RWPE2 (cell line): ENCODE measurements at regions not wholly inside any gene's neighbourhood (a gene's known extent, or its start where the extent isn't known, plus 50 kb on each side); places are given as distances from the start of the nearest gene placed in this dataset.
A peak's percentile ranks its signal among the peaks of the same experiment; 100 is the strongest.

Experiments
- ATAC-seq: fragments of 200-7000 bp; cut with Tn5 transposase; 3 replicates; pipeline ENCODE4 v1.9.1; 2021; ENCODE audit warnings: low read depth
- DNase-seq: peaks from one replicate; pipeline ENCODE4 v3.0.0-alpha.2; 2020; ENCODE audit warnings: low spot score
- H3K27ac ChIP-seq: fragments of 450-650 bp; 2 replicates; pipeline ENCODE4 v1.5.1; 2017; ENCODE audit warnings: mild to moderate bottlenecking; ENCODE audit not compliant: poor library complexity, severe bottlenecking
- H3K27me3 ChIP-seq: fragments of 250-450 bp; sonication (Bioruptor Pico); 2 replicates; pipeline ENCODE4 v1.5.1; 2021; ENCODE audit warnings: mild to moderate bottlenecking, moderate library complexity; ENCODE audit not compliant: insufficient read depth, poor library complexity, severe bottlenecking
- H3K36me3 ChIP-seq: fragments of 250-450 bp; sonication (Bioruptor Pico); 2 replicates; pipeline ENCODE4 v1.5.1; 2020; ENCODE audit warnings: low read depth, mild to moderate bottlenecking, moderate library complexity
- H3K4me1 ChIP-seq: fragments of 250-450 bp; sonication (Bioruptor Pico); 2 replicates; pipeline ENCODE4 v1.5.1; 2021; ENCODE audit warnings: mild to moderate bottlenecking, moderate library complexity; ENCODE audit not compliant: insufficient read depth, poor library complexity, severe bottlenecking
- H3K4me3 ChIP-seq: fragments of 250-450 bp; sonication (Bioruptor Pico); 2 replicates; pipeline ENCODE4 v1.5.1; 2021; ENCODE audit warnings: mild to moderate bottlenecking, moderate library complexity; ENCODE audit not compliant: severe bottlenecking
- H3K9me3 ChIP-seq: fragments of 250-450 bp; sonication (Bioruptor Pico); 2 replicates; pipeline ENCODE4 v1.5.1; 2021; ENCODE audit warnings: mild to moderate bottlenecking, moderate library complexity; ENCODE audit not compliant: severe bottlenecking
- CTCF ChIP-seq: fragments of 450-650 bp; IDR thresholded peaks from one replicate; pipeline ENCODE4 v1.5.1; 2017; ENCODE audit warnings: mild to moderate bottlenecking, moderate library complexity; ENCODE audit not compliant: poor library complexity, severe bottlenecking

- no peaks in the 10 kb centered on the region for H3K9me3 ChIP-seq
- no peaks in the 10 kb centered on the region for H3K36me3 ChIP-seq
- H3K27ac ChIP-seq = no peak overlapping the region
- TF ChIP-seq CTCF = no peak
- no peak overlapping the region for H3K4me3 ChIP-seq
- DNase-seq = no peak
- H3K4me1 ChIP-seq = peaks cover 12% of the 10 kb centered on the region
- peak; percentile 71 for ATAC-seq
- H3K27me3 ChIP-seq = no peaks in the 10 kb centered on the region
Measured at GRCh38 chr3:101963902-101964362, 114.6 kb downstream of the NFKBIZ start.

GRCh38 chr3:101964861-101965260 is 115.5 kb downstream of the NFKBIZ start:
- Histone ChIP-seq H3K9me3 (no peaks in the 10 kb centered on the region), H3K4me1 (peaks cover 12% of the 10 kb centered on the region), H3K4me3 (no peak overlapping the region), H3K27ac (no peak overlapping the region), H3K36me3 (no peaks in the 10 kb centered on the region), H3K27me3 (no peaks in the 10 kb centered on the region)
- no peak for TF ChIP-seq CTCF
- ATAC-seq (no peak), DNase-seq (no peak)

GRCh38 chr3:101966226-101966625 is 116.9 kb downstream of the NFKBIZ start:
- Histone ChIP-seq H3K4me1 (peaks cover 12% of the 10 kb centered on the region), H3K27me3 (no peaks in the 10 kb centered on the region), H3K27ac (no peak overlapping the region), H3K9me3 (no peaks in the 10 kb centered on the region), H3K36me3 (no peaks in the 10 kb centered on the region), H3K4me3 (no peak overlapping the region)
- ATAC-seq = no peak
- TF ChIP-seq CTCF = no peak
- DNase-seq = no peak

- Histone ChIP-seq H3K27ac (no peak overlapping the region), H3K4me1 (peaks cover 6% of the 10 kb centered on the region), H3K4me3 (no peak overlapping the region), H3K9me3 (no peaks in the 10 kb centered on the region), H3K27me3 (no peaks in the 10 kb centered on the region), H3K36me3 (no peaks in the 10 kb centered on the region)
- TF ChIP-seq CTCF = no peak
- ATAC-seq = no peak
- no peak for DNase-seq
Measured at GRCh38 chr3:101970212-101970611, 120.9 kb downstream of the NFKBIZ start.

GRCh38 chr3:101970905-101971304 is 121.6 kb downstream of the NFKBIZ start:
- Histone ChIP-seq H3K4me1 (peaks cover 6% of the 10 kb centered on the region), H3K27me3 (no peaks in the 10 kb centered on the region), H3K9me3 (no peaks in the 10 kb centered on the region), H3K4me3 (no peak overlapping the region), H3K36me3 (no peaks in the 10 kb centered on the region), H3K27ac (no peak overlapping the region)
- ATAC-seq (no peak), DNase-seq (no peak)
- TF ChIP-seq CTCF = no peak
